ENCODE measurements at regions not wholly inside any gene's neighbourhood (a gene's known extent, or its start where the extent isn't known, plus 50 kb on each side); places are given as distances from the start of the nearest gene placed in this dataset.

- no peak for DNase-seq
- no peak overlapping the region for H3K4me3 Mint-ChIP-seq (ENCODE audit: unreplicated experiment)
- H3K36me3 Mint-ChIP-seq (ENCODE audit: unreplicated experiment) = no peaks in the 10 kb centered on the region
- H3K27me3 Mint-ChIP-seq (ENCODE audit: unreplicated experiment) = no peaks in the 10 kb centered on the region
- H3K27ac Mint-ChIP-seq (ENCODE audit: unreplicated experiment) = no peak overlapping the region
- TF ChIP-seq CTCF (IDR thresholded peaks at IDR 0.05; ENCODE audit: partially characterized antibody, unreplicated experiment) = no peak
- H3K9me3 Mint-ChIP-seq (ENCODE audit: unreplicated experiment) = no peaks in the 10 kb centered on the region
- no peaks in the 10 kb centered on the region for H3K4me1 Mint-ChIP-seq (ENCODE audit: low read depth, unreplicated experiment)
Observed at GRCh38 chr6:14912226-14912625, 333.6 kb upstream of the JARID2 start.

GRCh38 chr6:14912706-14913105, 333.2 kb upstream of the JARID2 start:
- Mint-ChIP-seq H3K9me3 (ENCODE audit: unreplicated experiment) (no peaks in the 10 kb centered on the region), H3K36me3 (ENCODE audit: unreplicated experiment) (no peaks in the 10 kb centered on the region), H3K27ac (ENCODE audit: unreplicated experiment) (no peak overlapping the region), H3K4me3 (ENCODE audit: unreplicated experiment) (no peak overlapping the region), H3K4me1 (ENCODE audit: low read depth, unreplicated experiment) (no peaks in the 10 kb centered on the region), H3K27me3 (ENCODE audit: unreplicated experiment) (no peaks in the 10 kb centered on the region)
- TF ChIP-seq CTCF (IDR thresholded peaks at IDR 0.05; ENCODE audit: partially characterized antibody, unreplicated experiment) = no peak
- DNase-seq = no peak

- H3K36me3 Mint-ChIP-seq (ENCODE audit: unreplicated experiment) = no peaks in the 10 kb centered on the region
- DNase-seq = no peak
- H3K4me1 Mint-ChIP-seq (ENCODE audit: low read depth, unreplicated experiment) = no peaks in the 10 kb centered on the region
- TF ChIP-seq CTCF (IDR thresholded peaks at IDR 0.05; ENCODE audit: partially characterized antibody, unreplicated experiment) = no peak
- H3K9me3 Mint-ChIP-seq (ENCODE audit: unreplicated experiment) = no peaks in the 10 kb centered on the region
- no peaks in the 10 kb centered on the region for H3K27me3 Mint-ChIP-seq (ENCODE audit: unreplicated experiment)
- H3K27ac Mint-ChIP-seq (ENCODE audit: unreplicated experiment) = no peak overlapping the region
- H3K4me3 Mint-ChIP-seq (ENCODE audit: unreplicated experiment) = no peak overlapping the region
Observed at GRCh38 chr6:14913931-14914330, 331.9 kb upstream of the JARID2 start.

- H3K27ac Mint-ChIP-seq (ENCODE audit: unreplicated experiment) = no peak overlapping the region
- TF ChIP-seq CTCF (IDR thresholded peaks at IDR 0.05; ENCODE audit: partially characterized antibody, unreplicated experiment) = no peak
Observed at GRCh38 chr6:14915888-14916832, 329.7 kb upstream of the JARID2 start.

More at GRCh38 chr6:14915888-14916832, 329.7 kb upstream of the JARID2 start:
- H3K27me3 Mint-ChIP-seq (ENCODE audit: unreplicated experiment) = no peaks in the 10 kb centered on the region
- no peak for DNase-seq
- H3K9me3 Mint-ChIP-seq (ENCODE audit: unreplicated experiment) = peaks cover 2% of the 10 kb centered on the region
- no peaks in the 10 kb centered on the region for H3K36me3 Mint-ChIP-seq (ENCODE audit: unreplicated experiment)
- no peak overlapping the region for H3K4me3 Mint-ChIP-seq (ENCODE audit: unreplicated experiment)
- no peaks in the 10 kb centered on the region for H3K4me1 Mint-ChIP-seq (ENCODE audit: low read depth, unreplicated experiment)

Measured in glutamatergic neuron (in vitro differentiated cells).